Fibroblast of villous mesenchyme (primary cell): ENCODE measurements at regions not wholly inside any gene's neighbourhood (a gene's known extent, or its start where the extent isn't known, plus 50 kb on each side); places are given as distances from the start of the nearest gene placed in this dataset.
A peak's percentile ranks its signal among the peaks of the same experiment; 100 is the strongest.

Experiments used
- DNase-seq: peaks from one replicate; pipeline ENCODE4 v3.0.0-alpha.2; 2010; ENCODE audit warnings: low read depth
- H3K4me3 ChIP-seq: 2 replicates; pipeline ENCODE4 v1.5.1; 2011; ENCODE audit warnings: low read depth, mild to moderate bottlenecking, low read length
- TF ChIP-seq, protein P1 (sequence below): IDR thresholded peaks from 2 replicates; pipeline ENCODE4 v1.5.1; 2012; ENCODE audit warnings: low read depth, mild to moderate bottlenecking, low read length; ENCODE audit not compliant: insufficient read depth

DNA sequence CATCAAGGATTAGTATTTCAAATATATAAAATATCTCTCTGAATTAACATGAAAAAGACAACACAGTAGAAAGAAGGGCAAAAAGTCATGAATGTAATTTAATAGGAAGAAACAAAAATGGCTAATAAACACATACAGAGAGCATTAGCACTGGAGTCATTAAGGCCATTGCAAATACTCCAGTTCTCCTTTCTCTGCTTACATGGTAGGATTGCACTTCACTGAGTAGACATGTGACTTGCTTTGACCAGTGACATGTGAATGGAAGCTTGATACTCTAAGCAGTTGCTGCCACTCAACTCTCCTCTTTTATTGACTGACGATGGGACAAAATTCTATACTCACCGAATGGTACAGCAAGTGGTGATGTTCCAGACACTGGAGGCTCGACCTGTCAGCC, 153.9 kb upstream of the LGALSL start:
- TF ChIP-seq, protein P1, sequence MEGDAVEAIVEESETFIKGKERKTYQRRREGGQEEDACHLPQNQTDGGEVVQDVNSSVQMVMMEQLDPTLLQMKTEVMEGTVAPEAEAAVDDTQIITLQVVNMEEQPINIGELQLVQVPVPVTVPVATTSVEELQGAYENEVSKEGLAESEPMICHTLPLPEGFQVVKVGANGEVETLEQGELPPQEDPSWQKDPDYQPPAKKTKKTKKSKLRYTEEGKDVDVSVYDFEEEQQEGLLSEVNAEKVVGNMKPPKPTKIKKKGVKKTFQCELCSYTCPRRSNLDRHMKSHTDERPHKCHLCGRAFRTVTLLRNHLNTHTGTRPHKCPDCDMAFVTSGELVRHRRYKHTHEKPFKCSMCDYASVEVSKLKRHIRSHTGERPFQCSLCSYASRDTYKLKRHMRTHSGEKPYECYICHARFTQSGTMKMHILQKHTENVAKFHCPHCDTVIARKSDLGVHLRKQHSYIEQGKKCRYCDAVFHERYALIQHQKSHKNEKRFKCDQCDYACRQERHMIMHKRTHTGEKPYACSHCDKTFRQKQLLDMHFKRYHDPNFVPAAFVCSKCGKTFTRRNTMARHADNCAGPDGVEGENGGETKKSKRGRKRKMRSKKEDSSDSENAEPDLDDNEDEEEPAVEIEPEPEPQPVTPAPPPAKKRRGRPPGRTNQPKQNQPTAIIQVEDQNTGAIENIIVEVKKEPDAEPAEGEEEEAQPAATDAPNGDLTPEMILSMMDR: no peak
- no peak overlapping the region for H3K4me3 ChIP-seq
- DNase-seq: no peak

DNA sequence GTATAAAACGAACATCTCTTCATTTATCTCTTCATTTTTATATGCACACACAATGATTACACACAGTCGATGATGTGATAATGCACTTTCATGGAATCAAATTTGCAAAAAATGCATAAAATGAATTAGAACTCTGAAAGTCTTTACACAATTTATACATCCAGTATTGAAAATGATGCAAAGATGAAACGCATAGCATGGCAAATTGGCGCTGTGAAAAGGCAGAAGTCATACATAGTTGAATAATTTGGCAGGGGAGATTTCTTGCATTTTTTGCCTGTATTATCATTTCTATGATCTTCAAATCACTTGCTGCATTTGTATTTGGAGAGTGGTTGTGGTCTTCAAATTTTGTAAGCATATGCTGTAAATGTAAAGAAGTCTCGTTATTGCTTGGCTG, 150.7 kb upstream of the LGALSL start:
- TF ChIP-seq, protein P1: no peak
- H3K4me3 ChIP-seq: no peak overlapping the region
- DNase-seq: no peak

GRCh38 chr2:64307421-64307820, 146.5 kb upstream of the LGALSL start:
- H3K4me3 ChIP-seq: no peak overlapping the region
- TF ChIP-seq, protein P1: no peak
- no peak for DNase-seq

DNA sequence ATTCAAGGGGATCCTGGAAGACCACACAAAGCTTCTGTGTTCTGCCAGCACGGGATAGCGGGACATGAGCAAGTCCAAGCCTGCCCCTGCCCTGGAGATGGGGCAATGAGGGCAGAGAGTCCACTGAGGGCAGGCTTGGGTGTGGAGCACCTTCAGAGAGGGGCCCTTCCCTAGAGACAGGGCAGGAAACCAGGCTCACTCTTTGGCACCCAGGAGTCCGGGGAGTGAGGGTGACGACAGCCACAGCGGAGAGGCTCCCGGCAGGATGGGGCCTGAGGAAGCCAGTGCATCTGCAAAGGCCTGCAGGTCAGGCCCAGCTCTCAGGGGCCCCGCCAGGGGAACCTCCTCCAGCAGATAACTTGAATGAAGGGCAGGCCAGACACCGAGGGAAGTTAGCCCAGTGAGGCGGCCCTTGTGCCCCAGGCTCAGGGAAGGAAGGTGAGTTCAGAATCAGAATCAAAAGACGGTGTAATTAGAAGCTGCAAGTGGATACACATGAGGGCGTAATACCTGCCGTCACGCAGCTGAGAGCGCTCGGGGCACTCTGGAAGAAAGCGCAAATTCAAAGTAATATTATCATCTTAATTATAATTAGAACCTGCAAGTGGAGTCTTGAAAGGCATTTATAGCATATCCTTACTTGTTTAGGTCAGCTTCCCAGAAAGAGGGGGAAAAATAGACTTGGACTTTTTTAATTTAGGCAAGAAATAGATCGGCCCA, 142.6 kb upstream of the LGALSL start:
- TF ChIP-seq, protein P1: no peak
- no peak overlapping the region for H3K4me3 ChIP-seq
- no peak for DNase-seq

GRCh38 chr2:64311948-64312621, 141.9 kb upstream of the LGALSL start:
- no peak overlapping the region for H3K4me3 ChIP-seq
- TF ChIP-seq, protein P1: peak; percentile 57
- peak; percentile 87 for DNase-seq

GRCh38 chr2:64312622-64313397, 141.2 kb upstream of the LGALSL start:
- H3K4me3 ChIP-seq: no peak overlapping the region
- TF ChIP-seq, protein P1: no peak
- DNase-seq: no peak
